Right hindlimb (tissue), 1 donor: ENCODE measurements at regions not wholly inside any gene's neighbourhood (a gene's known extent, or its start where the extent isn't known, plus 50 kb on each side); places are given as distances from the start of the nearest gene placed in this dataset.

Experiments
- DNase-seq: peaks from one replicate; pipeline ENCODE4 v3.0.0-alpha.2; 2018

- DNase-seq, result no peak
These were observed 493.5 kb upstream of the MYT1L start for GRCh38 chr2:2824588-2824987.

DNA sequence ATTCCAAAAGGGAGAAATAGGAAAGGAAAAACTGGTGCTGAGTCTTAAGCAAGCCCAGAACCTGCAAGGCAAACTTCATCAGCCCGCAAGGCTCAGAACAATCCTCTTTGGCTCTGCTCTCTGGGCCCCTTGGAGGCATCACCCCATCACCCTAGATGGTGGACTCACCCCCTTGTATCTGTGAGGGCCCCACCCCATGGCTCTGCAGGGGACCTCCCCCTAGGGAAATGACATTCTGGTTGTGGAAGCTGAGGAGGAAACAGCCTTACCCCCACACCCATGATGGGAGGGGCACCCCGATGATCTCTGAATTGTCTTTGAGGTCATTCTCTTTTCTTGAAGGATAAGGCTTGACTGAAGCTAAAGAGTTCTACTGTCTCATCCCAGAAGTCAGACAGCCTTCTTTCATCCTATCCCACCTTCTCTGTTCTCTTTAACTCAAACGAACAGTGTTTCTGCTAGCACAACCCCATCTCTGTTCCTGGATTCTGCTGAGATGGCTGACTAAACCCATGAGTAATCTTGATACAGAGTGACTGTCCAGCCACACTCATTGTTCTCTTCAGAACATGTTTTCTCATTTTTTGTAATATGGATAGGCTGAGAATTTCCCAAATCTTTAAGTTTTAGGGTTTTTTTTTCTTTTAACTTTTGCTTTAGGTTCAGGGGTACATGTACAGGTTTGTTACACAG lies 492.1 kb upstream of the MYT1L start:
- no peak for DNase-seq

DNA sequence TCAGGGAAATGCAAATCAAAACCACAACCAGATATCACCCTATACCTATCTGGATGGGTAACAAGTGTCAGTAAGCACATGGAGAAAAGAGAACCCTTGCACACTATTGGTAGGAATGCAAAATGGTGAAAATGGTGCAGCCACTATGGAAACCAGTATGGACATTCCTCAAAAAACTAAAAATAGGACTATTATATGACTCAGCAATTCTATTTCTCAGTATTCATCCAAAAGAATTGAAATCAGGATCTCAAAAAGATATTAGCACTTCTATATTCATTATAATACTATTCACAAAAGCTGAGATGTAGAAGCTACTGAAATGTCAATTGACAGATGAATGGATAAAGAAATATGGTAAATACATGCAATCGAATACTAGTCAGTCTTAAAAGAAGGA lies 491.1 kb upstream of the MYT1L start:
- no peak for DNase-seq

DNA sequence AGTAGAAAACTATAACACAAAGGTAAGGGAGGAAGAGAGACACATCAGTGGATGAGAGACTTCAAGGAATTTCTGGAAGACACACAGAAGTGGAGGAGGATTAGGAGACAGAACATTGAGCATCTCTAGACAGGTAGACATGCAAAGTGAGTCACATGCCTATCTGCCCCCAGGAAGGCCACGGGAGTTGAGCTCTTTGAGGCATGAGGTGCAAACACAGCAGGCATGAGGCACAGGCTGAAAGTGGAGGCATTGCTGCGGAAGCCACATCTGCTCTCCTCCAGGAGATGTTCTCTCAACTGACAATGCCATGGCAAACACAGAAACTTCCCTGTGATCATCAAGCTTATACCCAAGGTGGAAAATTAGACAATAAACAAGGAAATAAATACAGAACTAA lies 481.6 kb upstream of the MYT1L start:
- DNase-seq, result no peak

DNA sequence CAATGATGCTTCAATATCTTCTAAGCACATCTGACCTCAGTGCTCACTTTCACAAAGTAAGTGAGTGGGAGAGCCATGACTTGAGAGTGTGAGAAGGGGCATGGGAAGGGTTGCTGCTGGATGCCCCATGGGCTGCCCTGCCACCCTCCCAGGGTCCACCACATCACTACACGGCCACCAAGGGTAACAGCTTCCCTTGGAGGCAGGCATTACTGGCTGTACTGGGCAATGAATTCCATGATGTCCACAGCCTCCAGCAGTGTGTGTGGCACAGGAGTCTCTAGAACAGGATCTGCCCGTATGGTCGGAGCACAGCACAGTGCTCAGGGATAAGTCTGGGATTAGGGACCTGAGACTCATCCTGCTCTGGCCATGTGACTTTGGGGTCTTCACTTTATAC lies 481.0 kb upstream of the MYT1L start:
- no peak for DNase-seq

DNA sequence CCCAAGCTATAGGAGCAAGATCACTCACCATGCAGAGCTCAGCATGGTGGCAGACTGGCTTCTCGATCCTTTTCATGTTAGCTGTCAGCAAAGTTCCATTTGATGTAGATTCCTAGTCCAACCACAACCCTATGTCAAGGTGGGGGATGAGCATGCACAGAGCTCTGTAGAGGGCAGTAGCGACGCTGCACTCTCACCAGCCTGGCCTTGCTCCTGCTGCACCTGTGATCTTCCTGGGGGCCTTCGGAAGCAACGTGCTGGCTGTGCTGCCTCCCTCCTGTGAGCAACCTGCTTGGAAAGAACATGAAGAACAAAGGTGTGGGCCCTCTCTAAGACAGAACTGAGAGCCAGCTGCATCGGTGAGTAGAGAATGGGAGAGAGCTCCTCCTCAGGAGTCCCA lies 479.4 kb upstream of the MYT1L start:
- DNase-seq, result no peak

DNA sequence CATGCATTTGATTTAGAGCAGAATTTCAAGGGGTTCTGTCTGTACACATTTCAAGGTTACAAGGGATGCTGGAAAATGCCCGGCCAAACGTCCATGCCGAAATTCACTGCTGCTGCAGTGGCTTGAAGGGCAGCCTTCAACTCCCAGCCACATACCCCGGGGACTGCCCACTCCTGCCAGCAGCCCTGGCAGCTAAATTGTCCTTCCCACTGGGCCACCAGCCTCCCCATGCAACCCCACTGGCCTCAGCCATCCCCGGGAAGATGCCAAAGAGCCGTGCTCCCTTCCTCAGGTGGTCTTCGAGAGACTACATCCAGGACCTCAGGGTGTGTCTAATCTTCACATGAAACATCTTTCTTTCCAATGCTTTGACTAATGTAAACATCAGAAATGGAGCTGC lies 478.7 kb upstream of the MYT1L start:
- no peak for DNase-seq

GRCh38 chr2:2808551-2809058 lies 477.5 kb upstream of the MYT1L start:
- no peak for DNase-seq

DNA sequence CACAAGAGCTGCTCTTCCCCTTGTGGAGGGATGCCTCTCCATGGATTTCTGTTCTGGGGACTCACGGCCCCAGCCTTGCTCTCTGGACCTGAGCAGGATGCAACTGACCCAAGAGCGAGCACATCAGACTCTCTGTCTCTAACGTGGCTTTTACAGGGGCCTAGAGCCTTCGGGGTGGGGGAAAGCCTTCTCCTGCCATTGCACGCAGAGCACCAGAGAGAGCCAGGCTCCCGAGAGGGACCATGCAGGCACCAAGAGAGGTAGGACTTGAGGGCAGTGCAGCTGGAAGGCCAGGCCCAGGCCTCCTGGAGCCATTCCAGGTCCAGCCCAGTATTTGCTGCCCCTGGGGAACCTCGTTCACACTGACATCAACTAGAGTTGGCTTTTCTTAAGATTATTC lies 475.6 kb upstream of the MYT1L start:
- no peak for DNase-seq

DNA sequence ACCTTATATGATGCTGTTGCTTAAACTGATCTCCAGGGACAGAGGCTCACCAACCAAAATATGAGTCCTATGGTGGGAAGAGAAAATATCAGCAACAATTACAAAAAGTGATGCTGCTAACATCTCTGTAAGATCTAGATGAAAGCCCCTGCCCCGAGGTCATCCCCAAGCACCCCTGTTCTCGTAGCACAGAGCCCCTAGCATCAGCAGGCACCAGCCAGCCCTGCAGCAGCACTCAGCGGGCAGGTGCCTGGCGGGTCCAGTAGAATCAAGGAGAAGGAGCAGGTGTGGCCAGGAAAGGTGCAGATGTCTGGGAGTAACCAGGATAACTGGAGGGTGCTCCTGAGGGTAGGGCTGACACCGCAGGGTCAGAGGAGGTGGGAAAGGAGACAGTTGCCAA lies 474.2 kb upstream of the MYT1L start:
- DNase-seq, result no peak

DNA sequence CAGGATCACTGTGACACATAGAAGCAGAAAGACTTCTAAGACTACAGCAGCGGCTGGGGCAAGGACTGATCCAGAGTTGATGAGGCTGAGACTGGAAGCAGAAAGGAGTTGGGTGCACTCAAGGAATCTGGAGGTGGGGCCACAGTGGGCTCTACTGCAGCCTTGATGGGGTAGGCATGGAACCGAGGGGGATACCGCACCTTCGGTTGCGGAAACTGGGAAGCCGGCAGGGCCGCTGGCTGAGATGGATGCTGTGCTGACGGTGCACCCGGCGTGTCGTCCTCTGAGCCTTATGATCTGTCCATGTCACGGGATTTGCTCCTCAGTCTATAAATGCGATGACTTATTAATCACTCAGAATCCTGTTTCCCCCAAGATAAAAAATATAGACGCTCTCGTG lies 473.5 kb upstream of the MYT1L start:
- DNase-seq, result no peak

GRCh38 chr2:2801458-2801857 lies 470.4 kb upstream of the MYT1L start:
- DNase-seq, result no peak

GRCh38 chr2:2800697-2801096 lies 469.6 kb upstream of the MYT1L start:
- DNase-seq, result no peak

GRCh38 chr2:2800001-2800400 lies 468.9 kb upstream of the MYT1L start:
- DNase-seq, result no peak

GRCh38 chr2:2799151-2799697 lies 468.1 kb upstream of the MYT1L start:
- DNase-seq, result no peak

DNA sequence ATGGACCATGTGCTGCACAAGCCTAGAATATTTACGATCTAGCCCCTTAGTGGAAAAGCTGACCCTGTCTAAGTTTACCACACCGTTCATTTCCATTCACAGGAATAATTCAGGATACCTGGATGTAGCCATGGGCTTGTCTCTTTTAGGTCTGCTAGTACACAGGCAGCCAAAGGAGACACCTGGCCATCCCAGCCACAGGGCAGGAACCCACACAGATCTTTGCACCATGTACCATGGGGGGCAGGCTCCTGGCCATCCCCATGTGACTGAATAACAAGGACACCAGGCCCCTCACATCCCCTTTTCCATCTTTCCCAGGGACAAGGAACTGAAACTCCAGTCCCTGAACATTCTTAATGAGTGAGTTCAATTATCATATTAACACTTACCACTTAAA lies 467.3 kb upstream of the MYT1L start:
- DNase-seq, result no peak

DNA sequence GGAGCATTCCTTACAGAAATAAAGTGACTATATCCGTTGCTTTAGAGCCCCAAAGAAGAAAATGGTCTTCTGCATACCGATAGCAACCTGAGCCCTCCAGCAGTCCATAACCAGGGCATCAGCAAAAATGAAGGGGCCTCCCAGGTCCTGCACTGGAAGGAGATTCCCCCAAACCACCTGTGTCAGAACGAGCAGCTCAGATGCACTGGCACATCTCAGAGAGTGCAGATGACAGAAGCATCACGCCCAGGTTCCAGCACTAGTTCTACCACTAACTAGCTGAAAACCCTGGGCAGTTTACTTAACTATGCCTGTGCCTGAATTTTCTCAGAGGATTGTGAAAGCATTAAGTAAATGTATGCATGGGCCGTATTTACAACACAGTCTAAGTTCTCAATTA lies 466.7 kb upstream of the MYT1L start:
- no peak for DNase-seq

GRCh38 chr2:2796207-2796606 lies 465.1 kb upstream of the MYT1L start:
- no peak for DNase-seq

DNA sequence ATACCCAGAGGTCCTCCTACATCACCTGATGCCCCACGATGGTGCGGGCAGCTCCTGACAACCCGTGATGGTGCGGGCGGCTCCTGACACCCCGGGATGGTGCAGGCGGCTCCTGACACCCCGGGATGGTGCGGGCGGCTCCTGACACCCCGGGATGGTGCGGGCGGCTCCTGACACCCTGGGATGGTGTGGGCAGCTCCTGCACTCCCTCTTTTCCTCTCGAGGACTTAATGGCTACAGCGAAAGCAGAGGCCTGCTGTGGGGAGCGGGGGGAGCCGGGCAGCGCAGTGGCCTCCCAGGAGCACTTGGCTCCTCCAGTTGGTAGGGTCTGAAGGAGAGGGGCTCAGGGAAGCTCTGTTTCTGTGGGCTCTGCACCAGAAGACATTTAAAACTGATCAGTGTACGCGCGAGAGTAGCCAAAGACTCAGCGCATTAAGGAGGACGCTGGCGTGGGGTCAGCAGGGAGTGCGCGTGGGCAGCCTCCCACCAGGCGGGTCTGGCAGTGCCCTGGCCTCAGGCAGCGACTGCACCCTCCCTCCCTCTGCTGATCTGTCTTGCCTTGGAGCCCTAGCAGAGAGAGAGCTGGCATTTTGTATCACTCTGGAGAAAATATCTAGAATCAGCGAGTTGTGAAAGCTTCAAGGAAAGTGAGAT lies 464.5 kb upstream of the MYT1L start:
- DNase-seq, result no peak

GRCh38 chr2:2793925-2794560 lies 463.0 kb upstream of the MYT1L start:
- no peak for DNase-seq

DNA sequence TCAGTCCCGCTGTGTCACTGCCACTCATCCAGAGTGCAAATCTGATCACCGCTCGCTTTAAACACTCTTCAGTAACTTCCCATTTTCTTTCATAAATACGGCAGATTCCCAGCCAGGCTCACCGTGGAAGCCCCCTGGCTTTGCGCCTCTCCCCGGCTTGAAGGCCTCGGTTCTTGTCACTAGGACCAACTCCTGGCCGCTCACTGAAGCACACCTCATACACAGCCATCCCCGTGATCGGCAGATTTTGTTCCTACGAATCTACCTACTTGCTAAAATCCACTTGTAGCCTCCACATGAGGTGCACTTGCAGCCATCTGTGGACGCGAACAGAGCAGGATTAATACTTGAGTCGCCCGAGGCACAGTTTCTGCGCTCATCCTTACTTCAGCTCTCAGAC lies 462.4 kb upstream of the MYT1L start:
- no peak for DNase-seq

DNA sequence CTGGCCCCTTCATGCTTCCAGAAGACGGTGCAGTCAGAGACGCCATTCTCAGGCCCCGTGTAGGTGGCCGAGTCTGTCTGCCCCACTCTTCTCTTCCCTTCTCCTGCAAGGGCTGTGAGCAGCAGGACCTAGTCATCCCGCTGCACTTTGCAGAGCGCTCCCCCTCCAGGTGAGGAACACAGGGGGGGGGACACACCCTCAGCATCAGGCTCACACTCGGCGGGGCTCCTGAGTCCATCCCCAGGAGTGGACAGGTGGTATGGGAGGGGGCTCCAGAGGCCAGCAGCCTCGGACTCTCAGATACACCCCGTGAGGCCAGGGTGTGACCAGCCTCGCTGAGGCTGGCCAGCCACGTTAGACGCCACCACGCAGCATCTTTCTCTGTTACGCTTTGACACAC lies 460.5 kb upstream of the MYT1L start:
- DNase-seq, result no peak

DNA sequence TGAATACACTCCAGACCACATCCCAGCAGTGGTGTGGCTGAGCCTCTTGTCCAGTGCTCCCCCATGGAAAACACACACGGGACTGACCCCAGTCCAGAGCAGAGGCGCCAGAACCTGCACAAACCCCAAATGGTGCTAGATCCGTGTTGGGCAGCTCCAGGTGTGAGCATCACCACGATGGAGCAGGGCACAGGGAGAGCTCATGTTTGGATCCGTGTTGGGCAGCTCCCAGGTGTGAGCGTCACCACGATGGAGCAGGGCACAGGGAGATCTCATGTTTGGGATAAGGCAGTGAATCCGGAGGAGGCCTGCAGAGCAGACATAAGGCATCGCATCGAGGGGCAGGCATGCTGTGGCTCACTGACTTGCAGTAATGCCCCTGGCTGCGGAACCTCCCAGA lies 460.0 kb upstream of the MYT1L start:
- DNase-seq, result no peak

DNA sequence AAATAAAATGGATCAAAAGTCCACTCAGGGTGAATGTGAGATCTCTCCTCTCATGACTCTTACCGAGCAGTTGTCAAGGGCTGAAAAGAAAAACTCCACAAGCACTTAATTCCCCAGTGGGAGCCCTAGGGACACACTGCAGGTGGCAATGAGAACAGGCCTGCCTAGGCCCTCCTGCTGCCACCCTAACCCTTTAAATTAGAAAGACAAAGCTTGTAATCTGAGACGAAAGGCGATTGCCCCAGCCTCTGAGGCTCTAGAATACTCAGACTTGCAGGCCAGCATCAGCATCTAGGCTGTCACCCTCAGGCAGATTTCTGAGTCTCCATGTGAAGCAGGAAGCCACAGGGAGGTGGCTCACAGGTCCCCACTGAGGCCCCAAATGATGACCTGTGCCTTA lies 457.0 kb upstream of the MYT1L start:
- DNase-seq, result no peak
